GM12878 (cell line): ENCODE measurements at regions not wholly inside any gene's neighbourhood (a gene's known extent, or its start where the extent isn't known, plus 50 kb on each side); places are given as distances from the start of the nearest gene placed in this dataset.

Experiments used
- ATAC-seq: fragments of 200-7000 bp; cut with Tn5 transposase; 3 replicates; pipeline ENCODE4 v1.9.1; 2020; ENCODE audit warnings: mild to moderate bottlenecking, moderate library complexity
- BruUV-seq: library from RNA; stranded (reverse); fragments of 400-500 nt; replicated peaks from 2 replicates; lab custom pipeline; 2021; lab: Mats Ljungman, UMichigan
- CTCF ChIA-PET: fragments of 300-600 bp; sonication (Branson Sonifier 250); formaldehyde crosslinking; extraction: SDS; loops from one replicate; lab custom pipeline; 2021; ENCODE audit warnings: inconsistent platforms; lab: Yijun Ruan, JAX
- POLR2A ChIA-PET: fragments of 350-600 bp; formaldehyde crosslinking; extraction: SDS; loops from one replicate; lab custom pipeline; 2021; ENCODE audit warnings: inconsistent platforms; lab: Charles Lee
- RAD21 ChIA-PET: fragments of 300-600 bp; sonication (Branson Sonifier 250); formaldehyde crosslinking; loops from one replicate; lab custom pipeline; 2023; ENCODE audit warnings: antibody characterized with exemption; ENCODE audit not compliant: unreplicated experiment; lab: Charles Lee
- SMC1A ChIA-PET: fragments of 300-600 bp; sonication (Branson Sonifier 250); formaldehyde crosslinking; loops from one replicate; lab custom pipeline; 2023; ENCODE audit not compliant: unreplicated experiment, uncharacterized antibody; lab: Charles Lee
- DNase-seq: peaks from one replicate; pipeline ENCODE4 v3.0.0-alpha.2; 2011; ENCODE audit warnings: low read depth, low spot score
- FAIRE-seq: peaks from 3 replicates; lab custom pipeline; 2011; peaks lifted over from hg19 to GRCh38; lab: Jason Lieb, UNC
- H2AFZ ChIP-seq: 2 replicates; pipeline ENCODE4 v1.6.0; 2011; ENCODE audit warnings: low read depth, low read length, control low read depth; ENCODE audit not compliant: control insufficient read depth
- H3K27ac ChIP-seq: 2 replicates; pipeline ENCODE4 v1.5.1; 2011; ENCODE audit warnings: control low read depth; ENCODE audit not compliant: control insufficient read depth, insufficient read depth
- H3K27me3 ChIP-seq, 2 experiments: replicated peaks in 1 of 2; 2 replicates each; pipeline versions ENCODE4 v1.6.0 to v1.6.1; 2011; ENCODE audit warnings: low read length in 1 of 2; ENCODE audit not compliant: control insufficient read depth in 2 of 2, insufficient read depth in 2 of 2
- H3K36me3 ChIP-seq, 2 experiments: 2 replicates each; pipeline ENCODE4 v1.5.1; 2011; ENCODE audit warnings: low read length in 1 of 2; ENCODE audit not compliant: control insufficient read depth in 2 of 2, insufficient read depth in 2 of 2
- H3K4me1 ChIP-seq: 2 replicates; pipeline ENCODE4 v1.6.1; 2011; ENCODE audit warnings: mild to moderate bottlenecking, low read length, moderate library complexity, mixed read lengths; ENCODE audit not compliant: control insufficient read depth, insufficient read depth
- H3K4me2 ChIP-seq: 2 replicates; pipeline ENCODE4 v1.6.0; 2011; ENCODE audit warnings: control low read depth; ENCODE audit not compliant: control insufficient read depth, insufficient read depth
- H3K4me3 ChIP-seq: fragments of 200-600 bp; sonication (generic); 2 replicates; pipeline ENCODE4 v1.5.1; 2016
- H3K79me2 ChIP-seq: 2 replicates; pipeline ENCODE4 v1.6.0; 2011; ENCODE audit warnings: low read length; ENCODE audit not compliant: control insufficient read depth, insufficient read depth
- H3K9ac ChIP-seq: 2 replicates; pipeline ENCODE4 v1.8.0; 2011; ENCODE audit warnings: low read length, control low read depth, mixed read lengths; ENCODE audit not compliant: control insufficient read depth, insufficient read depth
- H3K9me3 ChIP-seq: replicated peaks from 3 replicates; pipeline ENCODE4 v1.5.1; 2011; ENCODE audit warnings: mild to moderate bottlenecking, low read length; ENCODE audit not compliant: control insufficient read depth, insufficient read depth
- H4K20me1 ChIP-seq: 2 replicates; pipeline ENCODE4 v1.6.0; 2011; ENCODE audit not compliant: control insufficient read depth, insufficient read depth
- ATF2 ChIP-seq: IDR thresholded peaks from 2 replicates; pipeline ENCODE4 v1.6.1; 2012; ENCODE audit warnings: low read length, inconsistent platforms
- BCL11A ChIP-seq: IDR thresholded peaks from 2 replicates; pipeline ENCODE4 v1.6.1; 2011; ENCODE audit warnings: low read depth, low read length
- BRCA1 ChIP-seq: IDR thresholded peaks from 2 replicates; pipeline ENCODE4 v1.6.1; 2011; ENCODE audit warnings: low read depth, low read length, improper control_type of control experiment
- CREM ChIP-seq: IDR thresholded peaks from 2 replicates; pipeline ENCODE4 v1.6.1; 2014; ENCODE audit warnings: antibody characterized with exemption, low read depth
- EED ChIP-seq: sonication (generic); IDR thresholded peaks from 2 replicates; pipeline ENCODE4 v1.6.1; 2016; ENCODE audit warnings: antibody characterized with exemption, low read depth
- ESRRA ChIP-seq: IDR thresholded peaks from 2 replicates; pipeline ENCODE4 v1.6.1; 2012; ENCODE audit warnings: mild to moderate bottlenecking, low read length, improper control_type of control experiment
- MEF2B ChIP-seq: fragments of 450-650 bp; IDR thresholded peaks from 2 replicates; pipeline ENCODE4 v1.6.1; 2018; ENCODE audit warnings: mild to moderate bottlenecking, moderate library complexity; ENCODE audit not compliant: partially characterized antibody, poor library complexity, severe bottlenecking
- NKRF ChIP-seq: fragments of 450-650 bp; conservative IDR thresholded peaks from 2 replicates; pipeline ENCODE4 v1.6.1; 2017; ENCODE audit warnings: mild to moderate bottlenecking, moderate library complexity
- PKNOX1 ChIP-seq: fragments of 450-650 bp; IDR thresholded peaks from 2 replicates; pipeline ENCODE4 v1.6.1; 2016; ENCODE audit warnings: mild to moderate bottlenecking
- RUNX3 ChIP-seq: IDR thresholded peaks from 2 replicates; pipeline ENCODE4 v1.6.1; 2012; ENCODE audit warnings: low read length, inconsistent platforms
- TCF12 ChIP-seq: IDR thresholded peaks from 2 replicates; pipeline ENCODE4 v1.6.1; 2011; ENCODE audit warnings: low read depth, mild to moderate bottlenecking, low read length
- ZBTB33 ChIP-seq: fragments of 450-650 bp; IDR thresholded peaks from 2 replicates; pipeline ENCODE4 v1.6.1; 2017; ENCODE audit warnings: mild to moderate bottlenecking
- ZNF217 ChIP-seq: fragments of 450-650 bp; IDR thresholded peaks from 2 replicates; pipeline ENCODE4 v1.6.1; 2017; ENCODE audit warnings: antibody characterized with exemption, mild to moderate bottlenecking
- ZNF274 ChIP-seq: IDR thresholded peaks from one replicate; pipeline ENCODE4 v1.8.0; 2011; ENCODE audit not compliant: insufficient read length, insufficient read depth
- WGBS: methylation state at CpG from one replicate; pipeline ENCODE4 v1.1.6; 2016; ENCODE audit warnings: low lambda C conversion rate; ENCODE audit not compliant: insufficient replicate concordance, insufficient coverage; ENCODE audit errors: missing lambda C conversion rate; 5-methylcytosine and 5-hydroxymethylcytosine counted together
- in situ Hi-C: fragments of 300-500 bp; cut with MboI; formaldehyde crosslinking; loops from 9 replicates; pipeline ENCODE4 v1.14.3; 2018; ENCODE audit warnings: mixed read lengths
- intact Hi-C: fragments of 100-400 bp; cut with micrococcal nuclease; formaldehyde crosslinking; loops from one replicate; pipeline ENCODE4 v1.14.2; 2022; ENCODE audit not compliant: unreplicated experiment
- TF ChIP-seq, protein P1 (sequence below): fragments of 450-650 bp; IDR thresholded peaks from 2 replicates; pipeline ENCODE4 v1.6.1; 2017; ENCODE audit warnings: mild to moderate bottlenecking, moderate library complexity

DNA sequence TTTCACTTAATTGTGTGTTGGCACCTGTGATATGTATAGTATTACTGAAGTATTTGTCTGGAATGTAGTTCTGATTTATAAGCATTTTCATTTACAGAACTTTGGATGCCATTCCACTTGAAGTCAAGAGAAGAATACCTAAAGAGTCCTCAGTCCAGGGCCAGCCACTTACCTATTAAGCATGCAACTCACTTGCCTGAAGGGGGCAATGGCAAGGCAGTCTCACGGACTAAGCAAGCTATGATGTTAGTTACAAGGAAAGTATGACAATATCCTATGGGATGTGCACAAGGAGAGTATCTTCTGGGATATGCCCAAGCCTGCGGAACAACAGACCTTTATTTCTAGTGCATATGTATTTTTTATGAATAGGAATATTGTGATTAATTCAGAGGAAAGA, 369.4 kb upstream of the GCFC2 start (continued):
- TF ChIP-seq, protein P1, sequence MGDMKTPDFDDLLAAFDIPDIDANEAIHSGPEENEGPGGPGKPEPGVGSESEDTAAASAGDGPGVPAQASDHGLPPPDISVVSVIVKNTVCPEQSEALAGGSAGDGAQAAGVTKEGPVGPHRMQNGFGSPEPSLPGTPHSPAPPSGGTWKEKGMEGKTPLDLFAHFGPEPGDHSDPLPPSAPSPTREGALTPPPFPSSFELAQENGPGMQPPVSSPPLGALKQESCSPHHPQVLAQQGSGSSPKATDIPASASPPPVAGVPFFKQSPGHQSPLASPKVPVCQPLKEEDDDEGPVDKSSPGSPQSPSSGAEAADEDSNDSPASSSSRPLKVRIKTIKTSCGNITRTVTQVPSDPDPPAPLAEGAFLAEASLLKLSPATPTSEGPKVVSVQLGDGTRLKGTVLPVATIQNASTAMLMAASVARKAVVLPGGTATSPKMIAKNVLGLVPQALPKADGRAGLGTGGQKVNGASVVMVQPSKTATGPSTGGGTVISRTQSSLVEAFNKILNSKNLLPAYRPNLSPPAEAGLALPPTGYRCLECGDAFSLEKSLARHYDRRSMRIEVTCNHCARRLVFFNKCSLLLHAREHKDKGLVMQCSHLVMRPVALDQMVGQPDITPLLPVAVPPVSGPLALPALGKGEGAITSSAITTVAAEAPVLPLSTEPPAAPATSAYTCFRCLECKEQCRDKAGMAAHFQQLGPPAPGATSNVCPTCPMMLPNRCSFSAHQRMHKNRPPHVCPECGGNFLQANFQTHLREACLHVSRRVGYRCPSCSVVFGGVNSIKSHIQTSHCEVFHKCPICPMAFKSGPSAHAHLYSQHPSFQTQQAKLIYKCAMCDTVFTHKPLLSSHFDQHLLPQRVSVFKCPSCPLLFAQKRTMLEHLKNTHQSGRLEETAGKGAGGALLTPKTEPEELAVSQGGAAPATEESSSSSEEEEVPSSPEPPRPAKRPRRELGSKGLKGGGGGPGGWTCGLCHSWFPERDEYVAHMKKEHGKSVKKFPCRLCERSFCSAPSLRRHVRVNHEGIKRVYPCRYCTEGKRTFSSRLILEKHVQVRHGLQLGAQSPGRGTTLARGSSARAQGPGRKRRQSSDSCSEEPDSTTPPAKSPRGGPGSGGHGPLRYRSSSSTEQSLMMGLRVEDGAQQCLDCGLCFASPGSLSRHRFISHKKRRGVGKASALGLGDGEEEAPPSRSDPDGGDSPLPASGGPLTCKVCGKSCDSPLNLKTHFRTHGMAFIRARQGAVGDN: no peak

DNA sequence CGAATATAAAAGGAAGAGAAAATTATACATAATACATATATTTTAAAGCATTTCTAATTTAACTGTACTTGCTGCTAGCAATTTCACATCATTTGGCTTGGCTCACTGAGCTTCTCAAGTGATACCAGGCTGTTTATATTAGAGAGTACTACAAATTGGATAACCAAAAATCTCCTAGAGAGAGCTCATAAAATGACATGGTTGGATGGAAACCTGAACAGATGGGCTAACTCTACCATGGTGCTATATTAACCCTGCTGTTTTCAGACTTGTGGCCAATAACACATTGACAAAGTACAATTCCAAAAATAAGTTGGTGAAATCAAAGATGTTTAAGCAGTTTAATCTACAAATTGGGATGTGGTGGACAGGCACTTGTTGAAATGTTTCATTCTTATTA, 364.4 kb upstream of the GCFC2 start:
- Histone ChIP-seq H3K4me1 (no peaks in the 10 kb centered on the region), H3K27ac (no peak overlapping the region), H4K20me1 (no peaks in the 10 kb centered on the region), H3K9ac (no peak overlapping the region), H3K4me2 (no peak overlapping the region), H3K36me3 (no peaks in the 10 kb centered on the region), H3K9me3 (no peaks in the 10 kb centered on the region), H3K27me3 (no peaks in the 10 kb centered on the region), H3K4me3 (no peak overlapping the region), H3K79me2 (no peaks in the 10 kb centered on the region), H2AFZ (no peak overlapping the region)
- 0% methylated on average over 1 of the region's 1 CpG for WGBS
- ChIA-PET CTCF (no interaction called here), POLR2A (no interaction called here), SMC1A (no interaction called here), RAD21 (no interaction called here)
- ATAC-seq: no peak
- FAIRE-seq: no peak
- in situ Hi-C loops: no loop called here
- no TSS peak for BruUV-seq
- intact Hi-C loops: no loop called here
- no peak for DNase-seq
- TF ChIP-seq ZNF217 (no peak), ATF2 (no peak), CREM (no peak), BRCA1 (no peak), BCL11A (no peak), ZBTB33 (no peak), TCF12 (no peak), MEF2B (no peak), ESRRA (no peak), RUNX3 (no peak), PKNOX1 (no peak), ZNF274 (no peak), NKRF (no peak), EED (no peak)
